NOMO-1 treated with DMSO at 0.1 percent for 48 hours (cell line): ENCODE measurements at regions not wholly inside any gene's neighbourhood (a gene's known extent, or its start where the extent isn't known, plus 50 kb on each side); places are given as distances from the start of the nearest gene placed in this dataset.
A peak's percentile ranks its signal among the peaks of the same experiment; 100 is the strongest.
"Not testable (repeated sequence)": the region's sequence is repeated elsewhere in the genome, so short reads cannot be mapped to it uniquely, and the experiment has no call there.

Experiments used
- DNase-seq: peaks from one replicate; lab custom pipeline; 2025; ENCODE audit not compliant: unreplicated experiment; lab: John Stamatoyannopoulos, UW

DNA sequence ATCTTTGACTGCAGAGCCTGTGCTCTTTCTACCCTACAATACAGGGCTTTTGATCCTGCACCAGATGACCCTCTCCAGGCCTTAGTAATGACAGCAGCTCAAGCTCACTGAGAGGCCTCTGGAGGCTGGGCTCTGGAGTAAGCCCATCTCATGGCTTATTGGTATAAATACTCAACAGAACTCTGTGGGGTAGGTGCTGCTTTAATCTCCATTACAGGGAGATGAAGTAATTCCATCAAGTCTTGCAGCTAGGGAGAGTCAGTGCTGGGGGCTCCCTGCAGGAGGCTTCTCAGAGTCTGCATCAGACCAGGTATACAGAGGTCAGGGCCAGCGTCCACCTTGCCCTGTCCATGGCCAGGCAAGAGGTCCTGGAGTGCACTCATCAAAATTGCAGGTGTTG is 89.2 kb upstream of the SLC6A11 start:
- no peak for DNase-seq

- DNase-seq = no peak
These were observed 86.6 kb upstream of the SLC6A11 start for GRCh38 chr3:10729439-10729838.

DNA sequence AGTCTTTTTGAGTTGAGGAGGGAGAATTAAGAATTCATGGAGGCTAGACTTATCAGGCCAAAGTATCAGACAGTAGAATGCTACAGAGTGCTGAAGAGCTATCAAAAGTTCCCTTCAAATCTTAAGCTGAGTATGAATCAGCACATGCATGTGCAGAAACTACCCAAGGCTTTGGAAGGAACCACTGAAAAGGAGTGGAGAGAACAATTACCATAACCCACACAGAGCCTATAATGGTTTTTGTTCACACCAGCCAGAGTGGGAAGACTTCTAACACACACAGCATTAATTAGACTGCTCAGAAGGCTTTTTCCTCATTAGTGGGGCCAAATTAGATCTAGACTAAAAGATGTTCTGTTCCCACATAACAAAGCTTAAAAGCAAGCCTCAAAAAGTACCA is 83.7 kb upstream of the SLC6A11 start:
- no peak for DNase-seq

- DNase-seq = no peak
These were observed 82.7 kb upstream of the SLC6A11 start for GRCh38 chr3:10733297-10733696.

- not testable (repeated sequence) for DNase-seq
These were observed 79.6 kb upstream of the SLC6A11 start for GRCh38 chr3:10736444-10736843.

DNA sequence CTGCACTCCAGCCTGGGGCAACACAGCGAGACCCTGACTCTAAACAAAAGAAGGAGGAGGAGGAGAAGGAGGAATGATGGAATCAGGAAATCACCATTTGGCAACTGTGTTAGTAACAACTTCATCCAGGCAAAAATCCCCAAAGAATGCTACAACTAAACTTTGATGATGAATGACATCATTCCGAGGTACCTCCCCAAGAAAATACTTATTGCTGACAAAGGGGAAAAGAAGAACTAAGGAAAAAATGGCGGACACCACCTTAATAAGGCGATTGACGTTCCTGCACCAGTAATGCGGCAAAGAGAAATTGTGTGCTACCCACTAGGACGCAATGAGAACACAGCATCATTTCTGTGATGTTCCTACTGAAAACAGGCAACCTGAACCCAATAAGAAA is 78.2 kb upstream of the SLC6A11 start:
- no peak for DNase-seq

DNA sequence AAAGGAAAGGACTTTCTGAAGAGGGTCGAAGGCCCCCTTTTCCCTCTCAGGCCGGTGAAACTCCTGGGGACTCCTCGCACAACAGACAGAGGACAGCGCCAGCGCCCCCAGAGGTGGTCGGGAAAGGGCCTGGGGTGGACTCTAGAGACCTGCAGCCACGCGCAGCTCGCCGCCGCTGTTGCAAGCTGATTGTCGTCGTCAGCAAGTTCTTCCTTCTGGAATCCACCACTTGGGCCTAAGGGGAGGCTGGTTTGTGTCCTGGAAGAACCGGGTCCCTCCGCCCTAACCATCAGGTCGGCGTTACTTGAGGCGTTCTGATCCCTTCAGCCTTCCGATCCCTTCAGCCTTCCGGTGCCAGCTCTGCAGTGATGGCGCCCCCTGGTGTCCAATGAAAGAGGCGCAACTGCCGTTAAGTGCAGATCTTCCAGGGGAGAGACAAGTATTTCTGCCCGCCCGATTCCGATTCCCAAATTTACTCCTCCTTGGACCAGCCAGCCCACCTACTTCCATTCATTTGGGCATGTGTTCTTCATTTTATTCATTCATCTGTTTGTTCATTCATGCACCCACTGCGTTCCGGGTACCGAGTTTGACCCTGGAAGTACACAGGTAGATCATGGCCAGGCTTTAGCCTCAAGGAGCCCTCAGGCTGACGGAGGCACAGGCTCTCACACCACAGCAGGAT is 77.2 kb upstream of the SLC6A11 start:
- DNase-seq = peak; percentile 65

DNA sequence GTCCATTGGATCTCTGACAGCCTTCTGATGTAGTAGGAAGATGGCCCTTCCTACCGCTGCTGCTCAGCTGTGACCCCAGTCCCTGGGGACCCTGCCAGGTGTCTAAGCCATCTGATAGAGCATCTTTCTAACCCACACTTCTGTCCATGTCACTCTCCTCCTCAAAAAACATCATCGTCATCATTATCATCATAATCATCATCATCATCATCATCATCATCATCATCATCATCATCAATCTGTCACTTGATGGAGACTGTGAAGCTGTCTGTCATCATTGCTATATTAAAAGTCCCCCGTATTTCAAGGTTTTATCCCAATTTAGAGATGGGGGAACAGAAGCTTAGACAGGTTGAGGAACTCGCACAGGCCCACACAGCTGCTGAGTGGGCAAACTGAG is 75.1 kb upstream of the SLC6A11 start:
- DNase-seq = no peak

- no peak for DNase-seq
These were observed 73.9 kb upstream of the SLC6A11 start for GRCh38 chr3:10741891-10742671.

DNA sequence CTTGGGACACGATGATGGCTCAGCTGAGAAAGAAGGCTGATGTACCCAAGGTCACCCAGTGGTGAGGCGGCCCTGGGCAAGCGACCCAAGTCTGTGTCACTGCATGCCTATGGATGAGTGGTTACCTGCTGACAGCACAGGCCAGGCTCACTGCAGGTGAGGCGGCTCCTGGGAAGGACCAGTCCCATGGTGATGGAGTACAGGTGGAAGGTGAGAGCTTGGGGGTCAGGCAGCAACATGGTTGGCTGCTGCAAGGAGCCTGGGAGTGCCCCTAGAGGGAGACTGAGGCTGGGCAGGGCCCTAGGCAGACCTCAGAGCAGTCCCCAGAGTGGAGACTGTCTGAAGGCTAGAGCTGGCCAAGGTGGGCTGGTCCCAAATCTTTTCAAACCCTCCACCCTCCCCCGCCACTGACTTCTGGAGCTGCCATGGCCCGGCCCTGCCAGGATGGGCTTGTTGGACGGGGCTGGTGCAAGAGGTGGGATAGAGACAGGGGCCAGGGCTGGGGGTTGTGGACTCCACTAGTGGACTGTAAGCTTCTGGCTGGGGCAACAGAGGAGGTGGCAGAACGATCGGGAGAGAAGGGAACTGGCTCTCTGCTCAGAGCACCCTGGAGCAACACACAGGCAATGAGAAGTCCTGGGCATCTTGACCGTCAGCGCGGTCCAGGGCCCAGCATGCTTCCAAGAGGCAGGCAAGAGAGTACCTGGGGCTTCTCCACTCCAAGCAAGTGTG is 72.5 kb upstream of the SLC6A11 start:
- DNase-seq = no peak

GRCh38 chr3:10744098-10744465 is 71.9 kb upstream of the SLC6A11 start:
- peak; percentile 25 for DNase-seq

GRCh38 chr3:10745392-10745791 is 70.6 kb upstream of the SLC6A11 start:
- DNase-seq = no peak

DNA sequence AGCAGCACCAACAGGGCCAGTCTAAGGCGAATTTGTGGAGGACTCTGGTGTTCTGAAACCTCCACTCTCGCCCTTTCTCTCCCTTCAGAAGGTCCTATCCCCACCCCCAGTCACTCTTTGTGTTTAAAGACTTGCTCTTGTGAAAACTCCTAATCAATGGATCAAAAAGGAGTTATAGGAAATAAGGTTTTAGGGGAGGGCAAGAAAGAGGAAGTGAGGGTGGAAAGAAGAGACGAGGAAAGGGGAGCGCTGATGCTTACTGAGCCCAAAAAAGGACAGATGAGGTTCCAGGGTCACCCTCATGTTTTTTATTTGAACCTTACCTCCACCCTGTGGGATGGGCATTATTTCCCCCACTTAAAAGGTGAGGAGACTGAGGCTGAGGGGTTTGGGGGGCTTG is 70.0 kb upstream of the SLC6A11 start:
- no peak for DNase-seq

DNA sequence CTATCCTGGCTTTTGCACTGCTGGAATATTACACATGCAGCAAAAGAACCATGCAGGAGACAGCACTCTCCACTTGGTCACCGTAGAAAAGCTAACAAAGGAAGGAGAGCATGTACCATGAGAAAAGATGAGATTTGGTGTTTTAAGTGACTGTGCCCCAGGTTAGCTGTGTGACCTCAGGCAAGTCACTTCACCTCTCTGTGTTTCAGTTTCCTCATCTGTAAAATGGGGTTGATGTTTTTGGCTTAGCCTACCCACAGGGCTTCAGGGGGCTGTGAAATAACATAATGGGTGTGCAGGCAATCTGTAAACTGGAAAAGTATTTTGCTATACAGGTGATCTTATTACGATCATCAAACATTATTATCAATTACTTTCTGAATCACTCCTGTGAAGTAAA is 69.3 kb upstream of the SLC6A11 start:
- DNase-seq = no peak

DNA sequence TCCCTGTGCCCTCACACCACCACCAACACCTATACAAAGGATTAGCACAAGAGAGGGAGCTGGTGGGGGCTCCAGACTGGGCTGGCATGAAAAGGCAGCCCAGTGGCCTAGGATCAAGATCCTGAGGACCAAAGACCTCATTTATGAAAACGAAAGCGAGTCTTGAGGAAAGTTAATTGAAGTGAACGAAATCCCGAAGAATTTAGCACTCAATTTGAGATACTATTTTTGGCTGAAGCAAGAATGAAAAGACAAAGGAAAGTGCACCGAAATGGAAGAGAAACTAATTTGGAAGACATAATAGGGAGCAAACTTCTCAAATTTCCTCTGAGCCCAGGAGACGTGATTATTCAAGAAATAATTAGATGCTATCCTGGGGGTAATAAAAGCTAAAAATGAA is 68.7 kb upstream of the SLC6A11 start:
- DNase-seq = no peak

- no peak for DNase-seq
These were observed 68.0 kb upstream of the SLC6A11 start for GRCh38 chr3:10748040-10748439.

GRCh38 chr3:10753964-10754363 is 62.1 kb upstream of the SLC6A11 start:
- no peak for DNase-seq

DNA sequence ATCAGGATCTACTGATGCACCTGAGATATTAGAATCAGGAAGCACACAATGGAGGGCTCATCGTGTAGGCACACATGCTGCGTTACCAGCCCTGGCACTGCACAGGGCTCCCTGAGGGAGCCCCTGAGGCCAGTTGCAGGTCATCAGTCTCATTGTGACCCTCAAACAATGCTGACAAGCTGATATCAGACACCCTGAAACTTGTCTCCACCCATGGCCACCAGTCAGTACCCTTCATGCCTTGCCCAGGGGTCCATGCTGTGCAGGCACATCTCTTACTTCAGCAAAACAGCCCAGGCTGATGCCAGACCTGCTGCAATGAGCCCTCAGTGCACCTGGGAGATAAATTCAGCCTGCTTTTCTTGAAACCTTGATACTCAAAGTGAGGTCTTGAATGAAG is 59.5 kb upstream of the SLC6A11 start:
- DNase-seq = no peak

GRCh38 chr3:10757021-10757820 is 58.8 kb upstream of the SLC6A11 start:
- no peak for DNase-seq

DNA sequence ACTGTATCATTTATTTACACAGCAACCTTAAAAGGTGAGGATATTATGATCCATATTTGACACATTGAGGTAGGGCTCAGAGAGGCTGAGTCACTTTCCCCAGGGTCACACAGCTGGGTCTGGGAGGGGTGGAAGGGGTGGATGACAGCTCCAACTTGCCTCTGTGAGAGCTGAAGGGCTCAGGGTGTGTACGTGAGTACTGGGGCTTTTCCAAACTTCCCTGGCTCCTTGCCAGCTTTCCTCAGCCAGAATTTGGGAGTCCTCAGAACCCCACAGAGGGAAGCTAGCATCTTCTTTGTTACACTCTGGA is 58.3 kb upstream of the SLC6A11 start:
- no peak for DNase-seq

DNA sequence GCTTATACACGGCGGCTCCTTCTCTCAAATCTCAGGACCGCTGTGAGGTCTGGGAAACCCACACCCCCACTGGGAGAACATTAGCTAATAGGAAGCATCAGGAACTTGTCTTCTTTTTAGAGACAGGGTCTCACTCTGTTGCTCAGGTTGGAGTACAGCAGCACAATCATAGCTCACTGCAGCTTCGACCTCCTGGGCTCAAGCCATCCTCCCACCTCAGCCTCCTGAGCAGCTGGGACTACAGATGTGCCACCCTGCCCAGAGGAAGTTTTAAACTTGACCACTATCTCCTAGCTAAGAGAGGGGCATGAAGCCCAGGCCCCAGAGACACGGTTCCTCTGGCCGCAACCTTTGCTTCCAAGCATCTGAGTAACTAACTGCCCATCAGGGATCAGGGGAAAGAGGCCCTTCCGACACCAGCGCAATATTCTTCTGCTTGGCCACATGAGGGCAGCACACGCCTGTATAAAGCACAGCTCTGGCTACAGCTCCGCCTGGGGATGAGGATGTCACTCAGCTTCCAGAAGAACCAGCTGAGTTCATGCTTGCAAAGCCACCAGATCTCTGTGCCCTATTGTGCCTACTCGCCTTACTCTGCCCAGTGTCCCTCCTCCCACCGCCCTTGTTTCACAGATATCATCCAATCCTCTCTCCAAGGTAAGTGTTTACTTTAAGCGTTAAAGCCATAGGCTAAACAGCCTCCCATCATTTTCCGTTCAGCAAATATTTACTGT is 57.6 kb upstream of the SLC6A11 start:
- peak; percentile 48 for DNase-seq
